WERI-Rb-1 (cell line): ENCODE measurements at regions not wholly inside any gene's neighbourhood (a gene's known extent, or its start where the extent isn't known, plus 50 kb on each side); places are given as distances from the start of the nearest gene placed in this dataset.

ENCODE experiments used
- DNase-seq: peaks from one replicate; pipeline ENCODE4 v3.0.0-alpha.2; 2020
- H3K27ac ChIP-seq: fragments of 250-450 bp; sonication (Bioruptor Pico); 2 replicates; pipeline ENCODE4 v1.5.1; 2020; ENCODE audit warnings: mild to moderate bottlenecking, moderate library complexity
- H3K27me3 ChIP-seq: fragments of 250-450 bp; sonication (Bioruptor Pico); 2 replicates; pipeline ENCODE4 v1.5.1; 2021; ENCODE audit warnings: mild to moderate bottlenecking, low read depth, moderate library complexity; ENCODE audit not compliant: insufficient read depth, severe bottlenecking
- H3K36me3 ChIP-seq: fragments of 250-450 bp; sonication (Bioruptor Pico); 2 replicates; pipeline ENCODE4 v1.5.1; 2020; ENCODE audit warnings: mild to moderate bottlenecking, moderate library complexity
- H3K4me3 ChIP-seq: 2 replicates; pipeline ENCODE4 v1.5.1; 2011; ENCODE audit warnings: low read depth, mild to moderate bottlenecking, control low read depth, low read length
- H3K9me3 ChIP-seq: fragments of 250-450 bp; sonication (Bioruptor Pico); 2 replicates; pipeline ENCODE4 v1.5.1; 2021; ENCODE audit warnings: mild to moderate bottlenecking, moderate library complexity; ENCODE audit not compliant: severe bottlenecking
- TF ChIP-seq, protein P1 (sequence below): IDR thresholded peaks from 2 replicates; pipeline ENCODE4 v1.5.1; 2011; ENCODE audit warnings: low read depth, mild to moderate bottlenecking, control low read depth, inconsistent platforms, low read length

DNA sequence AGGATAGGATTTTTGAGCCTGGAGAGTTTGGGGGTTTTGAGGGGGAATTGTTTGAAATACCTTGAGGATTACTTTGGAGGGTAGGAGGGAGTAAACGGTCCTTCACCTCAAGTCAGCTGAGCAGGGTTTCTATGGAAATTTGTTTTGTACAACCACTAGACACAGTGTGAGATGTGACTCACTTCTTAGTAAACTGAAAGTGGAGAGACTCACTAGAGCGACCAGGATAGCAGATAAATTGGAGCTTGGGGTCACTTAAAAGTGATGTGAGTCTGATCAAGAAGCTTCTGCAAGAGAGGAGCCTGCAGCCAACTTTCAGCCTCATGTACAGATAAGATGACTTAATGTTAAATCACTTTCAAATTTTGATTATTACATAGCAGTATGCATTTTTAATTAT is 1945.9 kb upstream of the NUDT12 start:
- Histone ChIP-seq H3K4me3 (no peak overlapping the region), H3K27me3 (no peaks in the 10 kb centered on the region), H3K36me3 (no peaks in the 10 kb centered on the region), H3K9me3 (no peaks in the 10 kb centered on the region), H3K27ac (no peak overlapping the region)
- TF ChIP-seq, protein P1, sequence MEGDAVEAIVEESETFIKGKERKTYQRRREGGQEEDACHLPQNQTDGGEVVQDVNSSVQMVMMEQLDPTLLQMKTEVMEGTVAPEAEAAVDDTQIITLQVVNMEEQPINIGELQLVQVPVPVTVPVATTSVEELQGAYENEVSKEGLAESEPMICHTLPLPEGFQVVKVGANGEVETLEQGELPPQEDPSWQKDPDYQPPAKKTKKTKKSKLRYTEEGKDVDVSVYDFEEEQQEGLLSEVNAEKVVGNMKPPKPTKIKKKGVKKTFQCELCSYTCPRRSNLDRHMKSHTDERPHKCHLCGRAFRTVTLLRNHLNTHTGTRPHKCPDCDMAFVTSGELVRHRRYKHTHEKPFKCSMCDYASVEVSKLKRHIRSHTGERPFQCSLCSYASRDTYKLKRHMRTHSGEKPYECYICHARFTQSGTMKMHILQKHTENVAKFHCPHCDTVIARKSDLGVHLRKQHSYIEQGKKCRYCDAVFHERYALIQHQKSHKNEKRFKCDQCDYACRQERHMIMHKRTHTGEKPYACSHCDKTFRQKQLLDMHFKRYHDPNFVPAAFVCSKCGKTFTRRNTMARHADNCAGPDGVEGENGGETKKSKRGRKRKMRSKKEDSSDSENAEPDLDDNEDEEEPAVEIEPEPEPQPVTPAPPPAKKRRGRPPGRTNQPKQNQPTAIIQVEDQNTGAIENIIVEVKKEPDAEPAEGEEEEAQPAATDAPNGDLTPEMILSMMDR = no peak
- no peak for DNase-seq

DNA sequence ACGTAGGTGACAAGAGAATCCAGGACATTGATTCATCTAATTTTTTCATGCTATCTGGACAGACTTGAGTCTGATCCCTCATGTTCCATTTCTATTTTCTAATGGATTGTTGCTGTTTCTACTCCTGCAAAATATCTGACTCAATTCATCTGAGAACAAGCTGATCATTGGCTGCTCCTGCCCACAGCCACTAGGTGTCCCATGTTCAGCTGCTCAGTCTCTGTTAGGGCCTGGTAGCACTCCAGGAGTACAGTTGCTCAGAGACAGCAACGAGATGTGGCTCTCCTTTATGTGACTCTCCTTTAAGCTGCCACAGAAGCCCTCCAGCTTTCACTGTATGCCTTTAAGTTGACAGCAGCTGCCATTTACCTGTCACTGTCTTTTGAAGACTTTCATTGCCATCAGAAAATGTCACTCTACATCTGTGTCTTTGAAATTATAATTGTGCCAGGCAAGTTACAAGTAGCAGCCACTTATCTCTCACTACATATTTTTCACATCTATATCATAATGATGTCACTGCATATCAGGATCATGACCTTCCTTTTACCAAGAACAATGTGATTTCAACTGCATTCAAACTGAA is 1944.2 kb upstream of the NUDT12 start:
- Histone ChIP-seq H3K36me3 (no peaks in the 10 kb centered on the region), H3K4me3 (no peak overlapping the region), H3K27me3 (no peaks in the 10 kb centered on the region), H3K9me3 (no peaks in the 10 kb centered on the region), H3K27ac (no peak overlapping the region)
- peak; percentile 55 for DNase-seq
- TF ChIP-seq, protein P1 = peak; percentile 79

DNA sequence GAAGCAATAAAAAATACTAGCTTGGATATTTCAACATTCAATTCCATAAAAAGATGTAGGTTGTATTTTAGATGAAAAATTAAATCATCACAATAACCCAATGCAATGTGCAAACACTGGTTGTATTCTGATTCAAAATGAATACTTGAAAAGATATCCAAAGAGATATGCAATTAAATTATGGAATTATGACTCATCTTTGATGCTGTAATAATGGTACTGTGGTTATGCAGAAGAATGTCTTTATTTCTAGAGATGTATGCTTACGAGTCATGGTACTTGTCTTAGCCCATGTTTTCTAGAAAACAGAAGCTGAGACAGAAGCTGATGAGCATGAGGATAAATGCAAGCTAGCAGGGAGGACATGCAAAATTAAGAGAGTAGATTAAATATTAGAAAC is 1941.4 kb upstream of the NUDT12 start:
- no peaks in the 10 kb centered on the region for H3K36me3 ChIP-seq
- TF ChIP-seq, protein P1 = no peak
- no peak overlapping the region for H3K4me3 ChIP-seq
- H3K27ac ChIP-seq = no peak overlapping the region
- no peaks in the 10 kb centered on the region for H3K27me3 ChIP-seq
- no peak for DNase-seq
- H3K9me3 ChIP-seq = no peaks in the 10 kb centered on the region

DNA sequence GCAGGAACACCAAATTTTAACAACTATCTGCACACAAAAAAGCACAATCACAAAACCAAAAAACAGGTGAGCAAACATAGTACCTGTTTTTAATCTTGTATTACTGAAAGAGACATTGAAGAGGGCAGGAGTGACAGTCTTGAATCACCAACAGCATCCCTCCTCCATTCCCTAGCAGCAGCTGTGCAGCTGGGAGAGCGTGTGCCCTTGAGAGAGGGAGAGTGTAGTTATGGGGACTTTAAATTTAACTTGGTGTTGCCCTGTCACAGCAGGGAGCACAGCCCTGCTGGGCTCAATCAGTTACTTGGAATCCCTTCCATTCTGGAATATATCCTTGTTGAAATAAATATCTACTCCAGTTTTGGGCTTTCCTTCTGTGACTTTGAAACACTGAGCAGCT is 1938.7 kb upstream of the NUDT12 start:
- DNase-seq = no peak
- Histone ChIP-seq H3K27me3 (no peaks in the 10 kb centered on the region), H3K36me3 (no peaks in the 10 kb centered on the region), H3K4me3 (no peak overlapping the region), H3K9me3 (no peaks in the 10 kb centered on the region), H3K27ac (no peak overlapping the region)
- TF ChIP-seq, protein P1 = no peak

DNA sequence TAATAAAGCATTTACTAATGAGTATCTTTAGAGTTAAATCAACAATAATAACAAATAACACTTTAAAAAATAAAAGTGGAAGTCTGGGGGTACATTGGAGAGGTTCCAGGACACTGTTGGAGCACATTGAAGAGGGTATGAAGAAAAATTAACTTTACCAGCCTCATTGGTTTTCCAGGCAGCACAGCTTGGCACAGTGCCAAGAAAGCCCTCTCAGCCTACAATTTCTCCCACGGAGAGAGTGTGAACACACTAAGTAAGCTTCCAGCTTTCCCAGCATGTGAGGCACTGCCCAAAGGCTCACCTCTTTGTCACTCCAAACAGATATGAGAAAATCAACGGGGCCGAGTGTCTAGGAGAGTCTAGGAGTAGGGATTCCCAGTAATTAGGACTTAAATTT is 1912.8 kb upstream of the NUDT12 start:
- H3K27ac ChIP-seq = no peak overlapping the region
- no peaks in the 10 kb centered on the region for H3K9me3 ChIP-seq
- H3K4me3 ChIP-seq = no peak overlapping the region
- DNase-seq = no peak
- TF ChIP-seq, protein P1 = no peak
- H3K36me3 ChIP-seq = no peaks in the 10 kb centered on the region
- H3K27me3 ChIP-seq = no peaks in the 10 kb centered on the region

DNA sequence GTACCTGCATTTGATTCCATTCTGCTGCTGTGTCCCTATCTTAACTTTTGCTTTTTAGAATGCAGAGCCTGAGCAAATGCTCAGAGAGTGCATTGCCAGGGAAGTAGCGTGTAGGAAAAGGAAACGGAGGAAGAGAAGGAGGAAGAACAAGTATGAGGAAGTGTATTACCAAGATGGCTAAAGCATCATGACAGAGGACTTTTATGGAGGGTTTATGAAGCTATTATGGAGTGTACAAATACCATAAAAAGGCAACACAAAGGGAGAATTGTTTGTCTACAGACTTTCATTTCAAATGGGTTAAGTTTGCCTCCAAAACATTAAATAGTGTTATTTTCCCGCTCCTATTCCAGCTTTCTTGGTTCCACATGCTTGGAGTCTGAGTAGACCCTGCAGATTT is 1899.8 kb upstream of the NUDT12 start:
- Histone ChIP-seq H3K36me3 (no peaks in the 10 kb centered on the region), H3K9me3 (peaks cover 10% of the 10 kb centered on the region), H3K27ac (no peak overlapping the region), H3K27me3 (no peaks in the 10 kb centered on the region), H3K4me3 (no peak overlapping the region)
- DNase-seq = no peak
- TF ChIP-seq, protein P1 = no peak
